Ecto neural progenitor cell (in vitro differentiated cells): ENCODE measurements at regions not wholly inside any gene's neighbourhood (a gene's known extent, or its start where the extent isn't known, plus 50 kb on each side); places are given as distances from the start of the nearest gene placed in this dataset.
"Not testable (repeated sequence)": the region's sequence is repeated elsewhere in the genome, so short reads cannot be mapped to it uniquely, and the experiment has no call there.

Experiments used
- DNase-seq: peaks from one replicate; pipeline ENCODE4 v3.0.0-alpha.2; 2018; ENCODE audit warnings: low spot score

GRCh38 chr9:34907044-34907443 is 51.0 kb upstream of the PHF24 start:
- no peak for DNase-seq

- DNase-seq: peak; percentile 85
Observed at GRCh38 chr9:34899535-34900158, 58.4 kb upstream of the PHF24 start.

GRCh38 chr9:34898846-34899245 is 59.2 kb upstream of the PHF24 start:
- no peak for DNase-seq

DNA sequence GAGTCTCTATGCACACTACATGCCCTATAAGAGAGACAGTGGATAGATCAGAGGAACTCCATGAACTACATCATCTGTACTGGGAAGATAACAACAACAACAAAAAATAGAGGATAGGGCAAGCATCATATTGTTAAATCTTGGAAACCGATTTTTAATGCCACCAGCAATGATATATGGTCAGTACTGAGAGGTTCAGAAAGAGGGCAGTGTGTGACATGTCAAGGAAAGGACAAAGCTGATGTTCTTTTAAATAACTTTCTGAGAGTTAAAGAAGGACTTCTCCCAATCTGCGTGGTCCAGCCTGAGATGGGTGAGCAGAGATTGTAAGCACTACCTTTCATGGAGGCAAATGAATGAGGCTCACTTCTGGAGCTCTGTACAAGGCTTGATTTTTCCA is 62.0 kb upstream of the PHF24 start:
- DNase-seq: no peak

DNA sequence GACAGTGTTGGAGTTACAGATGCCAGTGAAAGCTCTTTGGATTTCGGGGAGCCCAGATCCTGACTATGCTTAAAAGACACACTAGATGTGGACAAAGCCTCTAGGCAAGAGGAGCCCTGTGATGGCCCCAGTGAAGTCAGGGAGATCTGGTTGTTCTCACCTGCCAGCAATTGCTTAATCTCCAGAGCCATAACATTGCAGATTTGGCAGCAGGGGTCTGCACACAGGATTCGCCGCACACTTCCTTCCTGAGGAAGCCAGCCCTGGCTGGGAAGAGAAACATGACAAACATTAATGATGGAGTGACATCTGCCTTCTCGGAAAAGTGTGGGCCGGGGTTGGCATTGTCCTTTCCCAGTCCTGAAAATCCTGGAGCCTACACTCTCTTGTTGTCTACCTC is 65.2 kb upstream of the PHF24 start:
- DNase-seq: no peak

- DNase-seq: no peak
Observed at GRCh38 chr9:34891386-34891785, 66.7 kb upstream of the PHF24 start.

GRCh38 chr9:34887841-34888240 is 70.2 kb upstream of the PHF24 start:
- no peak for DNase-seq

DNA sequence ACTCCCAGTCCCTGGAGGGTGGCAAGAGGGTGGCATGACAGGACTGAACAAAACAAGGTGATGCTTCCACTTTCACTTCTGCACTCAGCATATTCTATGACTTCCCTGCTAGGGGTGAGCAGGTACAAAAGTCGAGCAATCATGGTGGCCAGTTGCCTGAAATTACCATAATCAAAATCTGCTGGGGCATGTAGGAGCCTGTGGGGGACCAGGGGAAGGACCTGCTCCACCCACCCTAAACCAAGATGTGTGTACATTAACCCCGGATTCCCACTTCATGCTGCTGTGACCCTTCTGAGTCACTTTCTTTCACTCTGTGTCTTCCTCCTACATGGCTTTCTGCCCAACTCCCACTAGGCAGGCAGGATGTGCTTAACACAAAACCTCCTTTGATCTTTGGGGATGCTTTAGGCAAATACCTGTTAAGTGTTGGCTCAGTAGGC is 73.3 kb upstream of the PHF24 start:
- DNase-seq: no peak

DNA sequence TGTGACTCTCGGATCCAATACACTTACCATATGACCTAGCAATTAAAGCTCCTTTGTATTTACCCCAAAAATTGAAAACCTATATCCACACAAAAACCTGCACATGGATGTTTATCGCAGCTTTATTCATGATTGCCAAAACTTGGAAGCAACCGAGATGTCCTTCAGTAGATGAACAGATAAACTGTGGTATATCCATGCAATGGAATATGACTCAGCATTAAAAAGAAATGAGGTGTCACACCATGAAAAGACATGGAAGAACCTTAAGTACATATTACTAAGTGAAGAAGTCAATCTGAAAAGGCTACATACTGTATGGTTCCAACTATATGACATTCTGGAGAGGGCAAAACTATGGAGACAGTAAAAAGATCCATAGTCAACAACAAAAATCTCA is 82.0 kb upstream of the PHF24 start:
- no peak for DNase-seq

DNA sequence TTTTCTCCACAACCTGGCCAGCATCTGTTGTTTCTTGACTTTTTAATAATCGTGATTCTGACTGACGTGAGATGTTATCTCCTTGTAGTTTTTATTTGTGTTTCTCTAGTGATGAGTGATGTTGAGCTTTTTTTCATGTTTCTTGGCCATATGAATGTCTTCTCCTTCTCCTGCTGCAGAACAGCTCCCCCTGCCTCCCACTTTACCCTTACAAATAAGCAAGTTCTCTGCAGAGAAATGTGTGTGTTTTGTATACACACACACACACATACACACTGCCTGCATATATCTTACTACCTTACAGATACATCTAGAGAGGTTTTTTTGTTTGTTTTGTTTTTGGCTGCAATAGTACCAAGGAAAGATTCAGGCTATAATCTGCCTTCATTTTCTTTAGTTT is 88.7 kb upstream of the PHF24 start:
- DNase-seq: no peak

DNA sequence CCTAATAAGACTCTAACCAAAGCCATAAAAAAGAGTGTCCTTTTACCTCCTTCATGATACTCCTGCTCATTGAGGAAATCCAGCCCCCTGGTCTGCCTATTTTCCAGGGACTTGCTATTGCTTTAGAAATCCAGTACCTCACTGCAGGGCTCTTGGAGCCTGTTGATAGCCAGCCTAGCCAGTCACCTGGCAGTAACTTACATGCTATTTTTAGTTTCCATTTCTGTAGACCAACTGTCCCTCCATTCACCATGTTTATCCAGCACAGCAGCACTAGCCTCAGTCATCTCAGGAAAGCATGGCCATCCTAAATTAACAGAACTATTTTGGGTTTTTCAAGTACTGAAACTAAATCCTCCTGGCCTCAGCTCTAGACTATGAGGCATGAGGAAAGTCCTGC is 91.5 kb upstream of the PHF24 start:
- no peak for DNase-seq

DNA sequence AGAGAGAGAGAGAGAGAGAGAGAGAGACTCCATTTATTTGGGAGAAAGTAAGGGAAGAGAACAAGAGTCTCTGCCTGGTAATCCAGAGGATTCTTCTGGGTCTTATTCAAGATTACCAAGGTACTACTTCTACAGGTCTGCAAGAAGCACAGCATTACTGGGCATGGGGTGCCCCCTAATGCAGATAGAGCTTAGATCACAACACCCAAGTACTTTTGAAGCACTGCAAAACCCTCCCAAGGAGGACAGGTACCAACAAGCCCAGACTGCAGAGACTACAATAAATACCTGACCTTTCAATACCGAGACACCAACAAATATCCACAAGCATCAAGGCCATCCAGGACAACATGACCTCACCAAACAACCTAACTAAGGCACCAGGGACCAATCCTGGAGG is 94.7 kb upstream of the PHF24 start:
- no peak for DNase-seq

- no peak for DNase-seq
Observed at GRCh38 chr9:34862836-34863235, 95.2 kb upstream of the PHF24 start.

GRCh38 chr9:34862043-34862442 is 96.0 kb upstream of the PHF24 start:
- DNase-seq: no peak

- not testable (repeated sequence) for DNase-seq
Observed at GRCh38 chr9:34855016-34855415, 103.1 kb upstream of the PHF24 start.

GRCh38 chr9:34830068-34830467 is 120.1 kb upstream of the CCL21 start:
- no peak for DNase-seq

GRCh38 chr9:34826999-34827538 is 117.1 kb upstream of the CCL21 start:
- no peak for DNase-seq

- no peak for DNase-seq
Observed at GRCh38 chr9:34825775-34826174, 115.8 kb upstream of the CCL21 start.

- DNase-seq: no peak
Observed at GRCh38 chr9:34823778-34824177, 113.8 kb upstream of the CCL21 start.

GRCh38 chr9:34810187-34810524 is 100.2 kb upstream of the CCL21 start:
- peak; percentile 49 for DNase-seq

DNA sequence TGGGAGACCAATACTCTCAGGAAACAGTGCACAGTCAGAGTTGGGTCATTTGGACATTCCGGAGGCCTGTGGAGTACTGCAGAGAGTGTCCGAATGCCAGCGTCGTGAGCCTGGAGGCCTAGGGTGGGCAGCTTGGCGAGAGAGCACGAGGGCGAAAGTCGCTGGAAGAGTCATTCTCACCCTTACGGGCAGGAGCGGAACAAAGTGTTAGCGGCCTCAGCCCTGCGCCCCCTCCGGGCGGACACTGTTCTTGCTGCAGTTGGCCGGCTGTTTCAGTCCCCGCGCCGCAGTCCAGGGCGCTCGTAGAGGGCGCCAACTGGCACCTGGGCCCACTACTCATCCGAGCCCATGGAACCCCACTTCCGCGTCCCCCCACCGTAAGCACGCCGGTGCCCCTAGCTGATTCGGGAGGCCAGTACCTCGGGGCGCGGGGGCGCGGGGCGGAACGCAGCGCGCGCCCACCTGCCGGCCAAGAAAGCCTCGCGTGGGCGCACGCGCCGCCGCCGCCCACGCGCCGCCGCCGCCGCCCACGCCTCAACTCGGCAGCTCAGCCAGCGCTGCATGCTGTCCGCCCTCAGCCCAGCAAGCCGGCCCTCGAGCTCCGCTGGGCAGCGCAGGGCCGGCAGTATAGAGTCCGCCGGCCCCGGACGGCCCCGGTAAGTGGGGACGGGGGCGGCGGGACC is 99.7 kb upstream of the CCL21 start:
- peak; percentile 75 for DNase-seq

DNA sequence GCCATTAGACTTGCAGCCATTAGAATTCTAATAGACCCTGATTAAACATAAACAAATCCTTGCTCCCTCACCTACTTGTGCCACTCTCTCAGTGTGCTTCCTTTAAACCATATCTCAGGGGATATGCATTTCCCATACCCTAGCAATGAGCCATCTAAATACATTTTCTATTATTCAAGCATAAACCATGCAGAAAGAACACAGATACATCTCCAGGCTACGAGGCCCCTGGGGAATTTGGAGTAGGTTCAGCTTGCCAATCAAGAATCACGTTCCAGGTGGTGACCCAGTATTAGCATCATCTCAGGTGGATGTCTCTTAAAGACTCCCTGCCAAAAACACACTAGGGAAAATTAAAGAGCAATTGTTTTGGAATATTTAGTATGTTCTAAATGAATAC is 93.0 kb upstream of the CCL21 start:
- DNase-seq: no peak

- DNase-seq: no peak
Observed at GRCh38 chr9:34797367-34797766, 87.4 kb upstream of the CCL21 start.

- peak; percentile 44 for DNase-seq
Observed at GRCh38 chr9:34796924-34797323, 87.0 kb upstream of the CCL21 start.
